ENCODE measurements at regions not wholly inside any gene's neighbourhood (a gene's known extent, or its start where the extent isn't known, plus 50 kb on each side); places are given as distances from the start of the nearest gene placed in this dataset.

GRCh38 chr4:82217986-82218715 is 155.6 kb downstream of the HNRNPD start:
- Histone ChIP-seq H3K36me3 (ENCODE audit: control insufficient read depth, insufficient read depth, low read length) (no peaks in the 10 kb centered on the region), H3K27me3 (ENCODE audit: control insufficient read depth, insufficient read depth, low read length) (no peaks in the 10 kb centered on the region), H3K4me3 (ENCODE audit: low read depth, low read length) (no peak overlapping the region)
- TF ChIP-seq CTCF (IDR thresholded peaks at IDR 0.05; ENCODE audit: insufficient read depth, low read depth, low read length), result peak; percentile 34; the same call in 1 of the 2 replicates
- DNase-seq (ENCODE audit: low read depth), result no peak
- ChIA-PET POLR2A (no interaction called here), CTCF (no interaction called here)

GRCh38 chr4:82216219-82216618 is 157.6 kb downstream of the HNRNPD start:
- Histone ChIP-seq H3K27me3 (ENCODE audit: control insufficient read depth, insufficient read depth, low read length) (no peaks in the 10 kb centered on the region), H3K4me3 (ENCODE audit: low read depth, low read length) (no peak overlapping the region), H3K36me3 (ENCODE audit: control insufficient read depth, insufficient read depth, low read length) (no peaks in the 10 kb centered on the region)
- no peak for TF ChIP-seq CTCF (IDR thresholded peaks at IDR 0.05; ENCODE audit: insufficient read depth, low read depth, low read length)
- ChIA-PET POLR2A (no interaction called here), CTCF (no interaction called here)
- DNase-seq (ENCODE audit: low read depth), result no peak

- CTCF ChIA-PET, result no interaction called here
- no peak for TF ChIP-seq CTCF (IDR thresholded peaks at IDR 0.05; ENCODE audit: insufficient read depth, low read depth, low read length)
- H3K27me3 ChIP-seq (ENCODE audit: control insufficient read depth, insufficient read depth, low read length), result no peaks in the 10 kb centered on the region
- POLR2A ChIA-PET, result no interaction called here
- H3K36me3 ChIP-seq (ENCODE audit: control insufficient read depth, insufficient read depth, low read length), result no peaks in the 10 kb centered on the region
- no peak for DNase-seq (ENCODE audit: low read depth)
- no peak overlapping the region for H3K4me3 ChIP-seq (ENCODE audit: low read depth, low read length)
Measured at GRCh38 chr4:82215800-82216199, 158.0 kb downstream of the HNRNPD start.

GRCh38 chr4:82215039-82215438 is 158.8 kb downstream of the HNRNPD start:
- H3K27me3 ChIP-seq (ENCODE audit: control insufficient read depth, insufficient read depth, low read length), result no peaks in the 10 kb centered on the region
- DNase-seq (ENCODE audit: low read depth), result no peak
- no peak overlapping the region for H3K4me3 ChIP-seq (ENCODE audit: low read depth, low read length)
- ChIA-PET POLR2A (no interaction called here), CTCF (no interaction called here)
- no peak for TF ChIP-seq CTCF (IDR thresholded peaks at IDR 0.05; ENCODE audit: insufficient read depth, low read depth, low read length)
- no peaks in the 10 kb centered on the region for H3K36me3 ChIP-seq (ENCODE audit: control insufficient read depth, insufficient read depth, low read length)

- ChIA-PET POLR2A (no interaction called here), CTCF (no interaction called here)
- no peaks in the 10 kb centered on the region for H3K36me3 ChIP-seq (ENCODE audit: control insufficient read depth, insufficient read depth, low read length)
- H3K27me3 ChIP-seq (ENCODE audit: control insufficient read depth, insufficient read depth, low read length), result no peaks in the 10 kb centered on the region
- no peak for TF ChIP-seq CTCF (IDR thresholded peaks at IDR 0.05; ENCODE audit: insufficient read depth, low read depth, low read length)
- DNase-seq (ENCODE audit: low read depth), result no peak
- no peak overlapping the region for H3K4me3 ChIP-seq (ENCODE audit: low read depth, low read length)
Measured at GRCh38 chr4:82213485-82214417, 160.0 kb downstream of the HNRNPD start.

Measured in BJ (cell line).